HG03045 (cell line): ENCODE measurements at regions not wholly inside any gene's neighbourhood (a gene's known extent, or its start where the extent isn't known, plus 50 kb on each side); places are given as distances from the start of the nearest gene placed in this dataset.

Experiments used
- ATAC-seq: cut with Tn5 transposase; IDR thresholded peaks from one replicate; pipeline ENCODE4 v1.9.1; 2021; ENCODE audit warnings: mild to moderate bottlenecking, moderate library complexity; ENCODE audit not compliant: unreplicated experiment

GRCh38 chr7:130926001-130926691 is 192.1 kb upstream of the KLF14 start:
- no peak for ATAC-seq

- no peak for ATAC-seq
Measured at GRCh38 chr7:130927062-130927461, 193.1 kb upstream of the KLF14 start.

GRCh38 chr7:130927564-130927963 is 193.6 kb upstream of the KLF14 start:
- no peak for ATAC-seq

- no peak for ATAC-seq
Measured at GRCh38 chr7:130929896-130930659, 196.1 kb upstream of the KLF14 start.

GRCh38 chr7:130930681-130931080 is 196.7 kb upstream of the KLF14 start:
- ATAC-seq = no peak

- no peak for ATAC-seq
Measured at GRCh38 chr7:130931423-130931822, 197.4 kb upstream of the KLF14 start.

GRCh38 chr7:130932088-130932487 is 198.1 kb upstream of the KLF14 start:
- ATAC-seq = no peak

- ATAC-seq = no peak
Measured at GRCh38 chr7:130932667-130933432, 198.8 kb upstream of the KLF14 start.

- no peak for ATAC-seq
Measured at GRCh38 chr7:130933919-130934318, 199.9 kb upstream of the KLF14 start.

- no peak for ATAC-seq
Measured at GRCh38 chr7:130935564-130936157, 201.7 kb upstream of the KLF14 start.

- ATAC-seq = no peak
Measured at GRCh38 chr7:130936202-130936931, 202.4 kb upstream of the KLF14 start.

GRCh38 chr7:130937016-130937415 is 203.0 kb upstream of the KLF14 start:
- ATAC-seq = no peak

- no peak for ATAC-seq
Measured at GRCh38 chr7:130937830-130938229, 203.8 kb upstream of the KLF14 start.

GRCh38 chr7:130938661-130939060 is 204.7 kb upstream of the KLF14 start:
- no peak for ATAC-seq

- ATAC-seq = no peak
Measured at GRCh38 chr7:130939321-130940095, 205.5 kb upstream of the KLF14 start.

GRCh38 chr7:130940326-130940725 is 206.3 kb upstream of the KLF14 start:
- ATAC-seq = no peak

- ATAC-seq = no peak
Measured at GRCh38 chr7:130940907-130941306, 206.9 kb upstream of the KLF14 start.

- no peak for ATAC-seq
Measured at GRCh38 chr7:130941322-130942210, 207.6 kb upstream of the KLF14 start.
